NCI-H1105 (cell line): ENCODE measurements at regions not wholly inside any gene's neighbourhood (a gene's known extent, or its start where the extent isn't known, plus 50 kb on each side); places are given as distances from the start of the nearest gene placed in this dataset.

Source experiments
- DNase-seq: peaks from one replicate; lab custom pipeline; 2025; lab: John Stamatoyannopoulos, UW

DNA sequence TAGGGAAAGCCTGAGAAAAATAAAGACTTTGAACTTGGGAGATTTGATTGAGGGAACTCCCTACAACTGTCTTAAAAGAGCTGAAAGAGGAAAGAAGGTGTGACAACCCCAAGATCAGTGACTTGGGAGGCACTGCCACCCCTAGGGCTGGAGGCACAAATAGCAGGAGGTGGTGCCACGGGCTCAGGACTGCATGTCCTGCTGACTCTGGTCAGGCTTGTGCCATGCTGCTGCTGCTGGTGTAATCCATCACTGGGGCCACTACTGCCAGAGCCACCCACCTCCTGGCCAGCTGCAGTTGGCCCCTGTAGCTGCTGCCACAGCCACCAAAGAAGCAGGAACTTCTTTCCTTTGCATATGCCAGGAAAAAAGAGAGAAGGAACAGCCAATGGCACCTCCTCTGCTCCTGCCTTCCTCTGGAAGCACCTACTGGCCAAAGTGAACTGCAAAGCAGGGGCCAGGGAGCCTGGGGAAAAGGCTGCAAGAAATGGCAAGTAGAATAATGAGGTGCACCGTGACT lies 730.3 kb downstream of the PTPRU start:
- no peak for DNase-seq

DNA sequence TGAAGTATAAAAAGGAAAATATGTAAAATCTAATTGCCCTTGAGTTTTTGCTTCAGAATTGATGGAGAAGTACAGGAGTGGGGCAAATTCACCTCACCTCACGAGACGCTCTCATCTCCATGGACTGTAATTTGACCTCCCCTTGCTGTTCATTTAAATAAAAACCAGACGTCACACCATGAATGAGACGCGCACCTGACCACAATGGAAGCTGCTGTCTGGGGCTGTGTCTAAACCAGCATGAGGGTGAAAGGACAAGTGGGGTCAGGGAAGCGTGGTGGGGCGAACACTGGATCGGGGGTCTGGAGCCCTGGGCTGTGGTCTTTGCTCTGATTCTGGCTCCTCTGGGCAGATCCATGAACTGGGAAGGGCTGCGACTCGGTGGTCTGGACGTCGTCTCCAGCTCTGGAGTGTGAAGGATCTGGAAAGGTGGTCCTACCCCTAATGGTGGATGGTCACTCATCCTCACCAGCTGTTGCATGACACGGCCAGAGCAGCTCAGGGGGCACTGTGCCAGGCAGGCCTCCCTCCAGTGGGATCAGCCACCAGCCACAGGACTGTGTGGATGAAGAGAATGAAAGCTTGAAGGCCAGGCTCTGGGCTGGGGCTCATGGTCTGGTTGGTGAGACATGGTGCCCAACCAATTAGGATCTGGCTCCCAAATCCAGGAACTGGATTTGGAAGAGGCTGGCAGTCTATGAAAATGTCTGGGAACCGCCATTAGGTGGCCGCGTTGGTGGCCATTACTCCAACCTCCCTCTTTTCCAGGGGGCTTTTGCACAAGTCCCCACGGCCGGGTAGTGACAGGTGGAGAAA lies 728.6 kb downstream of the PTPRU start:
- no peak for DNase-seq

- DNase-seq: no peak
These were observed 727.6 kb downstream of the PTPRU start for GRCh38 chr1:29963946-29964345.

DNA sequence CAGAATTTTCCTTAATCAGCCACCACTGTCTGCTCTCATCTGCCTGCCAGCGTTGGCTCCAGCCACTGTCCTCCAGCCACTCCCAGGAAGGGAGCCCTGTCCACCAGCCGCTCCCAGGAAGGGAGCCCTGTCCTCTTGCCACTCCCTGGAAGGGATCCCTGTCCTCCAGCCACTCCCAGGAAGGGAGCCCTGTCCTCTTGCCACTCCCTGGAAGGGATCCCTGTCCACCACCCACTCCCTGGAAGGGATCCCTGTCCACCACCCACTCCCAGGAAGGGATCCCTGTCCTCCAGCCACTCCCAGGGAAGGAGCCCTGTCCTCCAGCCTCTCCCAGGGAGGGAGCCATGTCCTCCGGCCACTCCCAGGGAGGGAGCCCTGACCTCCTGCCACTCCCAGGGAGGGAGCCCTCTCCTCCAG lies 726.5 kb downstream of the PTPRU start:
- no peak for DNase-seq

- DNase-seq: no peak
These were observed 726.0 kb downstream of the PTPRU start for GRCh38 chr1:29962336-29962735.

DNA sequence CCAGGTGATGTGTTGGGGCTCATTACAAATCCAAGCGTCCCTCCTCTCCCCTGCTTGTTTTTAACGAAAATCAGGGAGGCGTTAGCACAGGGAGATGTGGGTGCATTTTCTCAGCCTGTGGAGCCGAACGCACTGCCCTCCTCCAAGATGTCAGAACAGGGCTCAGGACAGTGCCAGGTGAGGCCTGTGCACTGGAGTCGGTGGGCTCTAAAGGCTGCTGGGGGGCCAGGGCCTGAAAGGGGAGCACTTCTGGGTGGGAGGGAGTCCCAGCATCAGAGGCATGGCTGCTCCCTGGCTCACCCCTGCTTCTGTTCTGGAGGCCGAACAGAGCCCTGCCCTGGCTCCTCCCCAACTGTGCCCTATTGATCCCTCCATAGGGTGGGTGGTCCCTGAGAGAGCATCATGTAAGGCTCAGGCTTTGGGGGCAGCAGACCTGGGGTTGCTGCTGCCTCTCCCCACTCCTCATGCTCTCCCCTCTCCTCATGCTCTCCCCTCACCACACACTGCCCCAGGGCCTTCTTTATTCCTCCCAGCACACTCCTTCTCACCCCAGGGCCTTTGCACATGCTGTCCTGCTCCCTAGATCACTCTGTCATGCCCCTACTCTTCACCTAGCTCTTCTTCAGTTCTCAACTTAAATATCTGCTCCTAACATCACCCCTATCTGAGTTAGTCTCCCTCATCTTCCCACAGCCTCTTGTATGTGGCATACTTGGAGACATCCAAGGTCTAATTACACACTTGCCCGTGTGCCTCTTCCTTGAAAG lies 725.2 kb downstream of the PTPRU start:
- DNase-seq: no peak

GRCh38 chr1:29960876-29961275 lies 724.6 kb downstream of the PTPRU start:
- no peak for DNase-seq

- no peak for DNase-seq
These were observed 723.9 kb downstream of the PTPRU start for GRCh38 chr1:29960156-29960755.

GRCh38 chr1:29959356-29959755 lies 723.0 kb downstream of the PTPRU start:
- DNase-seq: no peak

DNA sequence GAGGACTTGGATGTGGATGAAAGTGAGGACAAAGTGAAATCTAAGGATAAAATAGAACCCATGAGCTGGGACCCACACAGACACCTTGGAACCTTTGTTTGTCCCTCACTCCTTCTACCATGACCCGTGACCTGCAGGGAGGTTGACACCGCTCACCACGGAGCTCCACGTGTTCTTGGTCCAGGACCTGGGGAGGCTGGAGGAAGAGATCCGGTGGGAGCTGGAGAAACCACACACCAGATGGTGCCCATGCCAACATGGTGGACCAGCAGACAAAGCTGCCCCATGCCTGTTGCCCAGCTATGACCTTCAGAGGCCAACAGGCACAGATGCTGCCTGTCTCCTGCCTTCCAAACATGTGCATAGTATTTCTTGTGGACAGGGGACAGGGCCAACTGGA lies 721.9 kb downstream of the PTPRU start:
- no peak for DNase-seq

DNA sequence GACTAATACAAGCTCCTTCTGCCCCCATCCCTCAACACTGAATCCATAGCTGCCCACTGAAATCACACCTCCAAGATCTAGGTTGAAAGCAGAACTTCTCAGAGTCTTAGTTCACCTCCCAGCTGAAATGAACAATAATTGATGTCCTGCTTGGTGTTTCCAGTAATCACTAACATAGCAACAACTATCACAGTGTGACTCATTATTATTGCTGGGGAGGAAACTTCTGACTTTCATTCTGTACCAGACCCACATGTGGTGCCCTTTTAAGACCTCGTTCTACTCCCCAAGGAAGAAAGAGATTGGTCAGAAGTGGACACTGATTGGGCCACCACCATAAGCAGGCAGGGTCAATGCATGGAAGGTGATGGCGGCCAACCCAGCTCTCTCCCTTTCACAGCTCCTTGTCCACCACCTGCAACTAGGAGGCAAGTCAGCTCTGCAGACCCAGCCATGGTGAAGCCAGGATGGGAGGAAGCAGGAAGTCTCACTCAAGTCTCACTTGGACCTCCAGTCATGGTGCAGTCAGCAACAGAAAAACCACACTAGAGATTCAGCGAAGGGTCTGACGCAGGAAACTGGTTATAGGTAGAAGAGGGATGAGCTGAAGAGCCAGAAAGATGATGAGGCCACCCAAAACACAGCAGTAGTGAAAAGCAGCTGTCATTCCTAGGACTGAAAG lies 720.2 kb downstream of the PTPRU start:
- no peak for DNase-seq

DNA sequence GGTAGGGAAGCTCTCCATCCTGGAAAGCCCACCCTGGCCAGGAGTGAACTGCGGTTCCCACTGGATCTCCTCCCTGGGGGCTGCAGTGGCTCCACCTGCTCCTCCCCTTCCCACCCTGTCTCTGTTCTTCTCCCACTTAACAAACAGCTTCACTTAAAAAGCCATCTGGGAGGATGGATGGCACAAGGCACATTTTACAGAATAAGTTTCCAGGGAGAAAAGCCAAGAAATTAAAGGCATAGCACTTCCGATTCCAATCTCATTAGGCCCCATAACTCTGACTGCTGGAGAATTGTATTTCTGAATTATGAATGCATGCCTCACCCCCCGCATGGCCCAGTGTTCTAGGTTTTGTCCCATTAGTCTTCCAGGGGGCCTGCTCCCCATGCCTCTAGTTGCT lies 718.3 kb downstream of the PTPRU start:
- DNase-seq: no peak

- DNase-seq: no peak
These were observed 717.6 kb downstream of the PTPRU start for GRCh38 chr1:29953961-29954360.

DNA sequence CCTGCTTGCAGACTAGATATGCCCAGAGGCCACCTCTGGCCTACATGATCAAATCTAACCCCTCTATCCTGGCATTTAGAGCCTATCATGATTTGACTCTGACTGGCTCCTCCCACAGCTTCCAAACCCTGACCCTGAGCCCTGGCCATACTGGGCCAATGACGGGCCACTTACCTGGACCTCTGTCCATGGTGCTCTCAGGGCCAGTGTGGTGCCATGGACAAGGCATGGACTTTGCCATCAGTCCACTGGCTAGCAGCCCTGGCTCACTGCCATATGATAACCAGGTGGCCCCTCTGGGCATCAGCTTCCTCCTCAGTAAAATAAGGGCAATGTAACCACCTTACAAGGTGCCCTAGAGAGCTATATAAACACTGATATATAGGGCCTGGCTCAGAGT lies 713.4 kb downstream of the PTPRU start:
- no peak for DNase-seq

GRCh38 chr1:29948581-29948980 lies 712.3 kb downstream of the PTPRU start:
- DNase-seq: no peak

DNA sequence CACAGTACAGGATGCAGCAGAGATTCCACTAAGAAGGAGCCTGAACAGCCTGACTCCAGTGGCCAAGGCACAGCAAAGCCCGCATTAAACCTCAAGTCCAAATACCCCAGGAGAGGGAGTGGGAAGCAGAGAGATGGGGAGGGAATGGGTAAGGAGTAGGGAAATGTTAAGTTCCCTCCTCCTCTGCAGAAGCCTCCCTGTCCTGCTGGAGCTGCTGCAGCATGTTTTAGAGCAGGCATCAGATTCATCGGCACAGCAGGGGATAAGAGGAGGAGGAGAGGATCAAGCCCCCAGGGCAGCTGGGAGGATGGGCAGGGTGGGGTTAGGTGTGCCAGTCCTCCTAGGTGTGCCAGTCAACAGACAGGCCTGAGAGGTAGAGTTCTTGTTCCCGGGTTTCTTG lies 709.7 kb downstream of the PTPRU start:
- no peak for DNase-seq

- DNase-seq: no peak
These were observed 709.1 kb downstream of the PTPRU start for GRCh38 chr1:29945426-29945825.

GRCh38 chr1:29944253-29944905 lies 708.1 kb downstream of the PTPRU start:
- no peak for DNase-seq

DNA sequence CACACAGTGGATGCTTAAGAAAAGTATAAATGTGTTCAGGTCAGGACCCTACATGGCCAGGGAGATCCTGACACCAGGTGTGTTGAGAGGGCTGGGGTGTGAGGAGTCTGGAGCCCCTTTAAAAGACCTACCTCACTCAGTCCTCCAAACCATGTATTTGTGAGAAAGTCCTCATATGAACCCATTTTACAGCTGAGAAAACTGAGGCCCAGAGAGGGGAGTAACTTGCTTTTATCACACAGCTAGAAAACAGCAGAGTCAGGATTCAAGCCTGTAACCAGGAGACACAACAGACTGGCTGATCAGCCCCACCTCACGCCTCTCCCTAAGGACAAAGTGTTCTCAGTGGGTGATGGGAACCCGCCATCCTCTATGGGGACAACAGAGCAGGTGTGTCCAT lies 706.7 kb downstream of the PTPRU start:
- DNase-seq: no peak

DNA sequence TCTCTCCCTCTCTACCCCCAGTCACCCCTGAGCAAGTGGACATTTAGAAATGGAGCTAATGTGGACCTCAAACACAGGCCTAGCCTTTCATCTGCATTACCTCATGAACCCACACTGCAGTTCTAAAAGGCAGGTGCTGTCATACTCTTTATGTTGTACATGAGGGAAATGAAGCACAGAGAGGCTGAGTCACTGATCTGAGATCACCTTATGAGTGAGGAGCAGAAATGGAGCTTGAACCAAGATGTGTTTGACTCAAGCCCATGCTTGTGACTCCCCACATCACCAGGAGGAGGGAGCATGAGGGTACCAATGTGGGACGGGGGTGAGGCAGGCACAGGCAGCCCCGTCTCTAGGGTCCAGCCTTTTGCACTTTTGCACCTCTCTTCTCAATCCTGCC lies 702.8 kb downstream of the PTPRU start:
- DNase-seq: no peak

GRCh38 chr1:29937356-29937755 lies 701.0 kb downstream of the PTPRU start:
- no peak for DNase-seq
